ENCODE measurements at regions not wholly inside any gene's neighbourhood (a gene's known extent, or its start where the extent isn't known, plus 50 kb on each side); places are given as distances from the start of the nearest gene placed in this dataset.

- FAIRE-seq (no peak), DNase-seq (ENCODE audit: insufficient read length) (no peak)
- TF ChIP-seq TAF1 (IDR thresholded peaks at IDR 0.05; ENCODE audit: borderline replicate concordance, low read depth, low read length): no peak
- TF ChIP-seq POLR2AphosphoS5 (IDR thresholded peaks at IDR 0.05; ENCODE audit: low read depth, low read length): no peak
- no peak for TF ChIP-seq POLR2A (IDR thresholded peaks at IDR 0.05; ENCODE audit: low read depth, low read length)
Measured at GRCh38 chr9:87446527-87446926, 51.1 kb upstream of the DAPK1 start.

DNA sequence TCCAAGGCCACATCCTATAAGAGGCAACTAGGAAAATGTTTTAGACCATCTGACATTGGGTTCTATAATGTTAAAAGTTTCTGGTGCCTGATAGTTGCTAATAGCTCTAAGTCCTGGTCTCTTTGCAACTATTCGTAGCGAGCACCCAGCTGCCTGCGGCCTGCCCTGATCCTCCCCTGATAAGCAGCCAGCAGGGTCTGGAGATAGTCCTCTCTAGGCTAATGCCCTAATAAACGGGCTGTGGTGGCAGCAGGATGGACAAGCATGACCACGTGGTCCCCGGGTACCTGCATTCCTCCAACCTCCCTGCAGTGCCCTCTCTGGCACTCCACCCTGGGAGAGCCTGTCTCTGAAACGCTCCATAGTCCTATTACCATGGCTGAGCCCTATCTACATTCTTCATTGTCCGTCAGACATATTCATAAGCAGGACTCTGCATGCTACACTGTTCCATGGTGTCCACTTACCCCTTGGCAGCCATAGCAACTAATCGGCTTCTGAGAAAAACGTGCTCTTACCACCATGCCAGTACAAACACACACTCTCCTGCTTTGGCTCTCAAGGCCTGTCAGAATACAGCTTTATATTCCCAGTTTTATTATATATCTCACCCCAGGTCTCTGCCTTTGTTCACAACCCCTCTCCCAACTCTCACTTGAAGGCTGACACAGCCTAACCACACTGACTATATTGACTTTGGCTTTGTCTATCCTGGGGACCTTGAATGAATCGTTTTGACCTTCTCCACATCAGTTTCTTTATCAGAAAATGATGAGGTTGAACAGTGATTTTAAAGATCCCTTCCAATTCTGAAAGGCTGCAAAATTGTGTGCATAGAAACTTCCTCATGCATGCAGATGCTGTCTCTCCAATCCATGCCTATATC, 49.9 kb upstream of the DAPK1 start:
- TF ChIP-seq POLR2AphosphoS5 (IDR thresholded peaks at IDR 0.05; ENCODE audit: low read depth, low read length) (no peak), POLR2A (IDR thresholded peaks at IDR 0.05; ENCODE audit: low read depth, low read length) (no peak), TAF1 (IDR thresholded peaks at IDR 0.05; ENCODE audit: borderline replicate concordance, low read depth, low read length) (no peak)
- FAIRE-seq: no peak
- no peak for DNase-seq (ENCODE audit: insufficient read length)

All from GM12892 (cell line).